Hematopoietic multipotent progenitor cell treated with erythropoietin and hydrocortisone succinate and interleukin-3 and kit ligand, for 6 days (in vitro differentiated cells): ENCODE measurements at regions not wholly inside any gene's neighbourhood (a gene's known extent, or its start where the extent isn't known, plus 50 kb on each side); places are given as distances from the start of the nearest gene placed in this dataset.
A peak's percentile ranks its signal among the peaks of the same experiment; 100 is the strongest.

Source experiments
- DNase-seq: peaks from one replicate; pipeline ENCODE4 v3.0.0-alpha.2; 2015

- peak; percentile 91 for DNase-seq
These were observed 511.3 kb downstream of the SHQ1 start for GRCh38 chr3:72336821-72337479.

- DNase-seq, result no peak
These were observed 512.1 kb downstream of the SHQ1 start for GRCh38 chr3:72336114-72336651.

GRCh38 chr3:72335458-72336095 is 512.7 kb downstream of the SHQ1 start:
- no peak for DNase-seq

GRCh38 chr3:72334681-72335457 is 513.4 kb downstream of the SHQ1 start:
- DNase-seq, result no peak

- no peak for DNase-seq
These were observed 515.6 kb downstream of the SHQ1 start for GRCh38 chr3:72332689-72333088.

- no peak for DNase-seq
These were observed 516.2 kb downstream of the SHQ1 start for GRCh38 chr3:72332036-72332435.

GRCh38 chr3:72331076-72331475 is 517.2 kb downstream of the SHQ1 start:
- no peak for DNase-seq

- no peak for DNase-seq
These were observed 518.9 kb downstream of the SHQ1 start for GRCh38 chr3:72329354-72329753.

- DNase-seq, result no peak
These were observed 519.4 kb downstream of the SHQ1 start for GRCh38 chr3:72328755-72329277.

- no peak for DNase-seq
These were observed 521.2 kb downstream of the SHQ1 start for GRCh38 chr3:72327008-72327407.

GRCh38 chr3:72324253-72324811 is 523.9 kb downstream of the SHQ1 start:
- DNase-seq, result no peak

- no peak for DNase-seq
These were observed 524.5 kb downstream of the SHQ1 start for GRCh38 chr3:72323773-72324172.

- peak; percentile 66 for DNase-seq
These were observed 525.8 kb downstream of the SHQ1 start for GRCh38 chr3:72322264-72322976.

- DNase-seq, result no peak
These were observed 527.3 kb downstream of the SHQ1 start for GRCh38 chr3:72320955-72321303.

GRCh38 chr3:72320095-72320954 is 527.9 kb downstream of the SHQ1 start:
- DNase-seq, result no peak

GRCh38 chr3:72319194-72320094 is 528.8 kb downstream of the SHQ1 start:
- DNase-seq, result peak; percentile 77

- no peak for DNase-seq
These were observed 529.6 kb downstream of the SHQ1 start for GRCh38 chr3:72318504-72319193.

- no peak for DNase-seq
These were observed 530.8 kb downstream of the SHQ1 start for GRCh38 chr3:72317491-72317890.

GRCh38 chr3:72316501-72317279 is 531.6 kb downstream of the SHQ1 start:
- no peak for DNase-seq
